Psoas muscle (tissue), 7 donors: ENCODE measurements at regions not wholly inside any gene's neighbourhood (a gene's known extent, or its start where the extent isn't known, plus 50 kb on each side); places are given as distances from the start of the nearest gene placed in this dataset.

Source experiments
- ATAC-seq, 4 donors: fragments of 200-7000 bp; cut with Tn5 transposase; one replicate each; pipeline ENCODE4 v1.9.1; 2020; ENCODE audit warnings: moderate library complexity in 3 of 4, mild to moderate bottlenecking in 2 of 4
- DNase-seq, 2 donors: peaks; one replicate each; pipeline ENCODE4 v3.0.0-alpha.2; 2020
- H3K27ac ChIP-seq: fragments of 200-600 bp; one replicate; pipeline ENCODE4 v1.8.0; 2022
- H3K27me3 ChIP-seq, 3 donors: fragments of 200-600 bp in 1 of 3; one replicate each; pipeline versions ENCODE4 v1.6.1 to v1.8.0; 2013 to 2022; ENCODE audit warnings: low read length in 2 of 3, mild to moderate bottlenecking in 2 of 3, moderate library complexity in 1 of 3; ENCODE audit not compliant: insufficient read depth in 3 of 3
- H3K36me3 ChIP-seq, 2 donors: fragments of 200-600 bp in 1 of 2; one replicate each; pipeline versions ENCODE4 v1.6.1 to v1.8.0; 2013 to 2022; ENCODE audit warnings: low read depth in 1 of 2, mild to moderate bottlenecking in 1 of 2, moderate library complexity in 1 of 2; ENCODE audit not compliant: insufficient read depth in 1 of 2
- H3K4me1 ChIP-seq: fragments of 200-600 bp; one replicate; pipeline ENCODE4 v1.8.0; 2022
- H3K4me3 ChIP-seq: fragments of 200-600 bp; one replicate; pipeline ENCODE4 v1.8.0; 2022; ENCODE audit warnings: mild to moderate bottlenecking
- H3K9me3 ChIP-seq: fragments of 200-600 bp; one replicate; pipeline ENCODE4 v1.8.0; 2022
- CTCF ChIP-seq: fragments of 200-600 bp; IDR thresholded peaks from one replicate; pipeline ENCODE4 v1.8.0; 2022; ENCODE audit warnings: antibody characterized with exemption
- WGBS, 3 donors: extraction: QIAGEN DNeasy Blood & Tissue Kit; methylation state at CpG; one replicate each; pipeline versions ENCODE4 v1.1.6 to v1.1.7; 2013; 5-methylcytosine and 5-hydroxymethylcytosine counted together
- intact Hi-C, 2 donors: fragments of 100-400 bp; cut with DNase I; formaldehyde crosslinking; loops; one replicate each; pipeline versions ENCODE4 v1.11.0 to v1.14.2; 2022
- donor health status: healthy with polysubstance abuse.
- donor health status: DM: no; HTN: no; CAD: no; lungs with moderate emphysema.
- donor health status: Bipolar disorder and iron deficiency.
- donor health status: healthy.
- donor health status: DM: yes; HTN: yes; CAD: no.
- donor health status: DM: no; HTN: no; CAD: no.
- donor health status: DM: yes; HTN: yes; CAD: no.

- no peak for DNase-seq
Observed at GRCh38 chr1:234923626-234924025, 205.0 kb downstream of the TOMM20 start.

GRCh38 chr1:234922987-234923386, 205.7 kb downstream of the TOMM20 start:
- intact Hi-C loops: no loop called here
- Histone ChIP-seq H3K4me1 (peaks cover 46% of the 10 kb centered on the region), H3K4me3 (no peak overlapping the region), H3K27ac (no peak overlapping the region), H3K27me3 (no peaks in the 10 kb centered on the region), H3K36me3 (no peaks in the 10 kb centered on the region), H3K9me3 (no peaks in the 10 kb centered on the region)
- 92 to 98% (median 92%) methylated on average over 6 of the region's 6 CpGs for WGBS, 3 donors
- no peak for TF ChIP-seq CTCF
- ATAC-seq (no peak), DNase-seq (no peak)

More at GRCh38 chr1:234923626-234924025, 205.0 kb downstream of the TOMM20 start:
- intact Hi-C loops: no loop called here
- Histone ChIP-seq H3K36me3 (no peaks in the 10 kb centered on the region), H3K9me3 (no peaks in the 10 kb centered on the region), H3K27ac (no peak overlapping the region), H3K4me3 (no peak overlapping the region), H3K4me1 (peaks cover 40% of the 10 kb centered on the region), H3K27me3 (no peaks in the 10 kb centered on the region)
- 92 to 93% (median 92%) methylated on average over 5 of the region's 5 CpGs for WGBS, 3 donors
- ATAC-seq: no peak
- TF ChIP-seq CTCF: no peak

- H3K9me3 ChIP-seq: no peaks in the 10 kb centered on the region
- H3K27me3 ChIP-seq: no peaks in the 10 kb centered on the region
- peaks cover 55% of the 10 kb centered on the region for H3K4me1 ChIP-seq
- H3K36me3 ChIP-seq: no peaks in the 10 kb centered on the region
- intact Hi-C loops: no loop called here
- no peak for TF ChIP-seq CTCF
- peak overlapping the region; percentile 56 for H3K27ac ChIP-seq
- no peak overlapping the region for H3K4me3 ChIP-seq
- peak in 2 of 4 donors; percentile 21 to 47 for ATAC-seq
- 36 to 50% (median 49%) methylated on average over 14 of the region's 14 CpGs for WGBS, 3 donors
- DNase-seq: peak in 1 of 2 donors; percentile 40
Observed at GRCh38 chr1:234921266-234922062, 207.2 kb downstream of the TOMM20 start.

- Histone ChIP-seq H3K27ac (peak overlapping the region; percentile 56), H3K9me3 (no peaks in the 10 kb centered on the region), H3K27me3 (no peaks in the 10 kb centered on the region), H3K36me3 (no peaks in the 10 kb centered on the region), H3K4me1 (peaks cover 55% of the 10 kb centered on the region), H3K4me3 (no peak overlapping the region)
- intact Hi-C loops: no loop called here
- 70 to 73% (median 72%) methylated on average over 4 of the region's 4 CpGs for WGBS, 3 donors
- DNase-seq (no peak), ATAC-seq (no peak)
- no peak for TF ChIP-seq CTCF
Observed at GRCh38 chr1:234920843-234921140, 207.8 kb downstream of the TOMM20 start.
